ENCODE measurements at regions not wholly inside any gene's neighbourhood (a gene's known extent, or its start where the extent isn't known, plus 50 kb on each side); places are given as distances from the start of the nearest gene placed in this dataset.

DNA sequence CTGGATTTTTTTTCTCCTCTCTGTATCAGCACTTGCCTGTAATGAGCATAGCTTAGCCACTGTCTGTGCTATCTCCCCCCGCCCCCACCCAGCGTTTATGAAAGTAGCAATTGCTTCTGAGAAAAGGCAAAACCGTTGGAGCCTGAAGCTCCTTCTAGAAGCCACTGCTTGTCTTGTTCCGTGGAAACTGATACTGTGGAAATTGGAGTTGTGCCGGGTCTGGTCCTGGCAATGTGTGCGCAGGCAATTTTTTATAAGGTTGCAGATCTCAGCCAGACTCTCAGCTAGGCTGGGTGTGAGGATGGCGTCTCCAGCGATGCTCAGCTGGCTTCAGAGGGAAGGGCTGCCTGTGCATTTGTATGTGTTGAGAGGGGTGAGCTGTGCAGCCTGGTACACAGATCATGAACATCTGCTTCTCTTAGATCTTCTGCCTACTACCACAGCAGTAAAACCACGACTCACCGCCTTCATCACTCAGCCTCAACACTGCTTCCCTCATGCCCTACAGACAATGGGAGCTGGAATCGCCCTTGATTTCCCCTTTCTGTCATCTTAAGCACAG is 72.4 kb upstream of the GTSF1L start:
- DNase-seq = no peak

- DNase-seq = no peak
Measured at GRCh38 chr20:43798291-43799149, 71.7 kb upstream of the GTSF1L start.

GRCh38 chr20:43794326-43794725 is 67.5 kb upstream of the GTSF1L start:
- no peak for DNase-seq

- no peak for DNase-seq
Measured at GRCh38 chr20:43789593-43789992, 62.8 kb upstream of the GTSF1L start.

DNA sequence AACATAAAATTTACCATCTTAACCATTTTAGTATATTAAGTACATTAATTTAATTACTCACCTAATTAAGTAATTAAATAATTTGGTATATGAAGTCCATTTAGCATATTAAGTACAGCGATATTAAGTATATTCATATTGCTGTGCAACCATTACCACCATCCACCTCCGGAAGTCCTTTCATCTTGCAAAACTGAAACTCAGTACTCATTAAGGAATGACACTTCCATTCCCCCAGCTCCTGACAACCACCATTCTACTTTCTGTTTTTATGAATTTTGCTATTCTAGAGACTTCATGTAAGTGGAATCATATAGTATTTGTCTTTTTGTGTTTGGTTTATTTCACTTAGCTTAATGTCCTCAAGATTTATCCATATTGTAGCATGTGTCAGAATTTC is 61.1 kb upstream of the GTSF1L start:
- DNase-seq = no peak

DNA sequence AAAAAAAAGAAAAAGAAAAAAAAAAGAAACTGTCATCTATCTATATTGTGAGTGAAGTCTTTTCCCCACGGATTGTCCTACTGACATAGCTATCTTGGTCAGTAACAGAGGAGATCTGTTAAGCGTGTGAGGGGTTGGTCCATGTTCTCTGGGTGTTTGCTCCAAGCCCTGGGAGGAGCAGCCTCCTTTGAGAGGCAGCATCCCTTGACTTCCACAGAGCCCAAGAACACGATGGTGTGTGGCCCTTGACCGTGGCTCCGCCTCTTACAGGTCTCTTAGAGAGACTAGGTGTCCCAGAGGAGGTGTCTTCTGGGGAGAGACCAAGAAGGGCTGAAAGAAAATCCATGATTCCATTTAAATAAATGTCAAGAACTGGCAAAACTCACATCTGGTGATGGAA is 60.1 kb upstream of the GTSF1L start:
- DNase-seq = no peak

DNA sequence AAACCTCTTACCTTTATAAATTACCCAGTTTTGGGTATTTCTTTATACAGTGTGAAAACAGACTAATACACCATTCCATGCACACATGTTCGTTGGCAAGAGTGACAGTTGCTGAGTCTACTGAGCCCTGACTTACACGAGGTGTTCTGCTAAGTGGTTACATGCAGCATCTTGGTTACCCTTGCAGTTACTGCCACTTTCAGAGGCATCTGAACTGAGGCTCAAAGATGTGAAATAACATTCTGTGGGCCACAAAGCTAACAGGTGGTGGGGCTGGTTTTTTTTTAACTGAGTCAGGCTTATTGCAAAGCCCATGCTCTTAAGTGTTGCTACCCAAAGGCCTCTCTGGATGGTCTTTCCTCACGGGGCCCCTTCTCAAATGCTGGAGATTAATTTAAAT is 54.4 kb upstream of the GTSF1L start:
- DNase-seq = no peak

GRCh38 chr20:43778375-43778774 is 51.6 kb upstream of the GTSF1L start:
- DNase-seq = no peak

GRCh38 chr20:43776691-43777090 is 49.9 kb upstream of the GTSF1L start:
- DNase-seq = no peak

Measured in femur (tissue), 1 donor.